ENCODE measurements at regions not wholly inside any gene's neighbourhood (a gene's known extent, or its start where the extent isn't known, plus 50 kb on each side); places are given as distances from the start of the nearest gene placed in this dataset.

GRCh38 chr19:23855676-23856075, 59.0 kb upstream of the ZNF726 start:
- TF ChIP-seq MYC (IDR thresholded peaks at IDR 0.05; ENCODE audit: low read depth, low read length): no peak
- TF ChIP-seq POLR2A (IDR thresholded peaks at IDR 0.05; ENCODE audit: low read depth, low read length): no peak
- TF ChIP-seq CTCF (IDR thresholded peaks at IDR 0.05; ENCODE audit: extremely low read depth in 1 of 2, insufficient read depth in 1 of 2, low read depth in 1 of 2, low read length in 2 of 2): no peak
- TF ChIP-seq POLR2AphosphoS5 (IDR thresholded peaks at IDR 0.05; ENCODE audit: insufficient read depth, low read depth, low read length): no peak
- TF ChIP-seq EZH2 (IDR thresholded peaks at IDR 0.05; ENCODE audit: borderline replicate concordance, low read depth, low read length, severe bottlenecking): no peak
- TF ChIP-seq MAX (IDR thresholded peaks at IDR 0.05; ENCODE audit: insufficient read depth, insufficient read length): no peak
- TF ChIP-seq FOS (IDR thresholded peaks at IDR 0.05; ENCODE audit: borderline replicate concordance, insufficient read depth, low read length): no peak
- TF ChIP-seq JUN (IDR thresholded peaks at IDR 0.05; ENCODE audit: borderline replicate concordance, insufficient read depth, insufficient read length, low read depth): no peak

Data from endothelial cell of umbilical vein (primary cell).